Breast epithelium (tissue), 3 donors: ENCODE measurements at regions not wholly inside any gene's neighbourhood (a gene's known extent, or its start where the extent isn't known, plus 50 kb on each side); places are given as distances from the start of the nearest gene placed in this dataset.

Source experiments
- POLR2A ChIP-seq: fragments of 450-650 bp; IDR thresholded peaks from one replicate; pipeline ENCODE4 v1.6.1; 2016; ENCODE audit warnings: antibody characterized with exemption, mild to moderate bottlenecking, moderate library complexity
- POLR2AphosphoS5 ChIP-seq, 3 donors: sonication (generic); formaldehyde crosslinking; IDR thresholded peaks; one replicate each; pipeline ENCODE4 v1.6.1; 2017; ENCODE audit warnings: antibody characterized with exemption in 3 of 3
- TF ChIP-seq, protein P1 (sequence below), 3 donors: fragments of 450-650 bp; IDR thresholded peaks; one replicate each; pipeline ENCODE4 v1.5.1; 2016 to 2017; ENCODE audit warnings: antibody characterized with exemption in 3 of 3, mild to moderate bottlenecking in 3 of 3, moderate library complexity in 3 of 3

DNA sequence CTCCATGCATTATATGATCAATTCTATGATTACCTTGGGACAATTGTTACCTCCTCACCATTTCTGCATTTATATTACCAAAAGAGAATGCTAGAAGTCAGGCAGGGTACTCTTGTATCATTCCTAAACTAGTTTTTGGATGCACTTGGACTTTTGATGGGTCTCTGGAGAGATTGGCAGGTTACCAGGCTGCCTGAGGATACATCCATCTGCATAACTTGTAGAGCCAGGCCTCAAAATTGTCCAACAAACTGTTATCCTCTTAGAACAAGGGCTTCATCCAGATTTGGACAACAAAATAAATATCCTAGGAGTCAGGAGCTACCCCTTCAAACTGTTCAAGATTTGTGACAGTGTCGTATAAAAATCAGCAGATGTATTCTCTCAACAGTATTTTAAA, 326.1 kb downstream of the IL15 start:
- TF ChIP-seq, protein P1, sequence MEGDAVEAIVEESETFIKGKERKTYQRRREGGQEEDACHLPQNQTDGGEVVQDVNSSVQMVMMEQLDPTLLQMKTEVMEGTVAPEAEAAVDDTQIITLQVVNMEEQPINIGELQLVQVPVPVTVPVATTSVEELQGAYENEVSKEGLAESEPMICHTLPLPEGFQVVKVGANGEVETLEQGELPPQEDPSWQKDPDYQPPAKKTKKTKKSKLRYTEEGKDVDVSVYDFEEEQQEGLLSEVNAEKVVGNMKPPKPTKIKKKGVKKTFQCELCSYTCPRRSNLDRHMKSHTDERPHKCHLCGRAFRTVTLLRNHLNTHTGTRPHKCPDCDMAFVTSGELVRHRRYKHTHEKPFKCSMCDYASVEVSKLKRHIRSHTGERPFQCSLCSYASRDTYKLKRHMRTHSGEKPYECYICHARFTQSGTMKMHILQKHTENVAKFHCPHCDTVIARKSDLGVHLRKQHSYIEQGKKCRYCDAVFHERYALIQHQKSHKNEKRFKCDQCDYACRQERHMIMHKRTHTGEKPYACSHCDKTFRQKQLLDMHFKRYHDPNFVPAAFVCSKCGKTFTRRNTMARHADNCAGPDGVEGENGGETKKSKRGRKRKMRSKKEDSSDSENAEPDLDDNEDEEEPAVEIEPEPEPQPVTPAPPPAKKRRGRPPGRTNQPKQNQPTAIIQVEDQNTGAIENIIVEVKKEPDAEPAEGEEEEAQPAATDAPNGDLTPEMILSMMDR (IDR thresholded peaks at IDR 0.05) = no peak
- TF ChIP-seq POLR2AphosphoS5 (IDR thresholded peaks at IDR 0.05) (no peak), POLR2A (no peak)
